GM23248 (cell line): ENCODE measurements at regions not wholly inside any gene's neighbourhood (a gene's known extent, or its start where the extent isn't known, plus 50 kb on each side); places are given as distances from the start of the nearest gene placed in this dataset.
"Not testable (repeated sequence)": the region's sequence is repeated elsewhere in the genome, so short reads cannot be mapped to it uniquely, and the experiment has no call there.

ENCODE experiments used
- DNase-seq: peaks from one replicate; pipeline ENCODE4 v3.0.0-alpha.2; 2015
- H2AFZ ChIP-seq: fragments of 200-600 bp; sonication (generic); 2 replicates; pipeline ENCODE4 v1.6.1; 2016; ENCODE audit warnings: antibody characterized with exemption
- H3F3A ChIP-seq: fragments of 200-600 bp; sonication (generic); 2 replicates; pipeline ENCODE4 v1.6.1; 2016; ENCODE audit warnings: mild to moderate bottlenecking, antibody characterized with exemption, mixed run types; ENCODE audit not compliant: insufficient read depth
- H3K27ac ChIP-seq: fragments of 200-600 bp; sonication (generic); 2 replicates; pipeline ENCODE4 v1.5.1; 2016; ENCODE audit warnings: mild to moderate bottlenecking
- H3K27me3 ChIP-seq: fragments of 200-600 bp; sonication (generic); replicated peaks from 2 replicates; pipeline ENCODE4 v1.6.1; 2016; ENCODE audit warnings: mild to moderate bottlenecking; ENCODE audit not compliant: insufficient read depth
- H3K36me3 ChIP-seq: fragments of 200-600 bp; sonication (generic); 2 replicates; pipeline ENCODE4 v1.6.1; 2016; ENCODE audit warnings: low read depth, mild to moderate bottlenecking
- H3K4me1 ChIP-seq: fragments of 200-600 bp; sonication (generic); 2 replicates; pipeline ENCODE4 v1.6.1; 2016; ENCODE audit warnings: mild to moderate bottlenecking; ENCODE audit not compliant: insufficient read depth
- H3K4me2 ChIP-seq: fragments of 200-600 bp; sonication (generic); one replicate; pipeline ENCODE4 v1.6.1; 2016; ENCODE audit warnings: mild to moderate bottlenecking; ENCODE audit not compliant: unreplicated experiment
- H3K4me3 ChIP-seq: fragments of 200-600 bp; sonication (generic); 2 replicates; pipeline ENCODE4 v1.5.1; 2016; ENCODE audit warnings: mild to moderate bottlenecking
- H3K79me2 ChIP-seq: fragments of 200-600 bp; sonication (generic); 2 replicates; pipeline ENCODE4 v1.6.1; 2016; ENCODE audit warnings: mild to moderate bottlenecking; ENCODE audit not compliant: insufficient read depth
- H3K9ac ChIP-seq: fragments of 200-600 bp; sonication (generic); 2 replicates; pipeline ENCODE4 v1.6.1; 2016; ENCODE audit warnings: mild to moderate bottlenecking
- H3K9me2 ChIP-seq: fragments of 200-600 bp; sonication (generic); 2 replicates; pipeline ENCODE4 v1.6.1; 2016; ENCODE audit warnings: mixed run types, mild to moderate bottlenecking, moderate library complexity; ENCODE audit not compliant: insufficient read depth
- H3K9me3 ChIP-seq: fragments of 200-600 bp; sonication (generic); one replicate; pipeline ENCODE4 v1.6.1; 2017; ENCODE audit warnings: low read depth
- H4K20me1 ChIP-seq: fragments of 200-600 bp; sonication (generic); 2 replicates; pipeline ENCODE4 v1.6.0; 2016; ENCODE audit not compliant: insufficient read depth
- EZH2 ChIP-seq: fragments of 200-600 bp; sonication (generic); IDR thresholded peaks from 2 replicates; pipeline ENCODE4 v1.6.1; 2018; ENCODE audit warnings: antibody characterized with exemption, mild to moderate bottlenecking; ENCODE audit not compliant: insufficient read depth, poor library complexity, severe bottlenecking
- EZH2phosphoT487 ChIP-seq: fragments of 200-600 bp; sonication (generic); IDR thresholded peaks from 2 replicates; pipeline ENCODE4 v1.6.1; 2018; ENCODE audit warnings: antibody characterized with exemption, moderate library complexity, mild to moderate bottlenecking, low read depth; ENCODE audit not compliant: insufficient read depth
- WGBS, 2 experiments: methylation state at CpG; one replicate each; pipeline ENCODE4 v1.1.6; 2015 to 2017; ENCODE audit warnings: low lambda C conversion rate in 2 of 2, low coverage in 1 of 2; ENCODE audit errors: missing lambda C conversion rate in 2 of 2; 5-methylcytosine and 5-hydroxymethylcytosine counted together
- in situ Hi-C: fragments of 300-500 bp; cut with MboI; formaldehyde crosslinking; loops from 2 replicates; pipeline ENCODE4 v1.15.0; 2020

- WGBS, 2 experiments: 71 to 74% methylated on average over 7 of the region's 7 CpGs
- Histone ChIP-seq H3K9ac (no peak overlapping the region), H3K27me3 (no peaks in the 10 kb centered on the region), H3K4me3 (no peak overlapping the region), H3K9me3 (no peaks in the 10 kb centered on the region), H3K4me1 (no peaks in the 10 kb centered on the region), H3K4me2 (no peak overlapping the region), H3K36me3 (no peaks in the 10 kb centered on the region), H3K79me2 (no peaks in the 10 kb centered on the region), H4K20me1 (no peaks in the 10 kb centered on the region), H3F3A (no peaks in the 10 kb centered on the region), H3K9me2 (no peaks in the 10 kb centered on the region), H3K27ac (no peak overlapping the region), H2AFZ (no peak overlapping the region)
- in situ Hi-C loops: no loop called here
- no peak for DNase-seq
- no peak for TF ChIP-seq EZH2phosphoT487
- TF ChIP-seq EZH2: no peak
These were observed 918.8 kb downstream of the SLITRK1 start for GRCh38 chr13:82963226-82964099.

DNA sequence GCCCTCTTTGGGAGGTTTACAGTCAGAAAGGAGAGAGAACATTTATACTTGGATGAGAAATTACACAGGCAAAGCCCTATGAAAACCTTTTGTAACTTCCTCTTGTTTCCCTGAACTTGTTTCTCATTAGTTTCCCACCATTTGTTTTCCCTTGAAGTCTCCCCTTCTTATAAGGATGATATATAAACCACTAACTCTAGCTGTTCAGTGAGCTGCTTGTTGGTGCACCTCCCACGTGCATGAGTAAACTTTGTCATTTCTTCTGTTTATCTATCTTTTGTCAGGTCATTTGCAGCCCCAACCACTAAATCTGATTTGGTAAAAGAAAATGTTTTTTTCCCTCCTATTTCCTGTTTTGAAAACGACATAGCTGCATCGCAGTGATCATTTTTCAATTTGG is 919.9 kb downstream of the SLITRK1 start:
- Histone ChIP-seq H3K9me2 (no peaks in the 10 kb centered on the region), H3K27ac (no peak overlapping the region), H3K4me3 (no peak overlapping the region), H3K36me3 (no peaks in the 10 kb centered on the region), H3K4me1 (no peaks in the 10 kb centered on the region), H3F3A (no peaks in the 10 kb centered on the region), H3K9ac (no peak overlapping the region), H3K79me2 (no peaks in the 10 kb centered on the region), H3K4me2 (no peak overlapping the region), H2AFZ (peak overlapping the region; percentile 16; the same call in 1 of the 2 replicates), H3K27me3 (no peaks in the 10 kb centered on the region), H4K20me1 (no peaks in the 10 kb centered on the region), H3K9me3 (no peaks in the 10 kb centered on the region)
- 61 to 63% methylated on average over 3 of the region's 3 CpGs for WGBS, 2 experiments
- DNase-seq: no peak
- TF ChIP-seq EZH2 (no peak), EZH2phosphoT487 (no peak)
- in situ Hi-C loops: no loop called here

GRCh38 chr13:82961757-82962156 is 920.5 kb downstream of the SLITRK1 start:
- no peak overlapping the region for H3K9ac ChIP-seq
- no peak overlapping the region for H3K4me2 ChIP-seq
- H3F3A ChIP-seq: no peaks in the 10 kb centered on the region
- no peaks in the 10 kb centered on the region for H3K9me3 ChIP-seq
- no peaks in the 10 kb centered on the region for H3K4me1 ChIP-seq
- no peak overlapping the region for H3K4me3 ChIP-seq
- H3K36me3 ChIP-seq: no peaks in the 10 kb centered on the region
- H3K27ac ChIP-seq: no peak overlapping the region
- DNase-seq: no peak
- in situ Hi-C loops: no loop called here
- no peaks in the 10 kb centered on the region for H3K9me2 ChIP-seq
- 16 to 20% methylated on average over 1 of the region's 1 CpG for WGBS, 2 experiments
- no peaks in the 10 kb centered on the region for H3K79me2 ChIP-seq
- TF ChIP-seq EZH2phosphoT487: no peak
- no peak for TF ChIP-seq EZH2
- H4K20me1 ChIP-seq: no peaks in the 10 kb centered on the region
- peak overlapping the region; percentile 16; the same call in 1 of the 2 replicates for H2AFZ ChIP-seq
- H3K27me3 ChIP-seq: no peaks in the 10 kb centered on the region

DNA sequence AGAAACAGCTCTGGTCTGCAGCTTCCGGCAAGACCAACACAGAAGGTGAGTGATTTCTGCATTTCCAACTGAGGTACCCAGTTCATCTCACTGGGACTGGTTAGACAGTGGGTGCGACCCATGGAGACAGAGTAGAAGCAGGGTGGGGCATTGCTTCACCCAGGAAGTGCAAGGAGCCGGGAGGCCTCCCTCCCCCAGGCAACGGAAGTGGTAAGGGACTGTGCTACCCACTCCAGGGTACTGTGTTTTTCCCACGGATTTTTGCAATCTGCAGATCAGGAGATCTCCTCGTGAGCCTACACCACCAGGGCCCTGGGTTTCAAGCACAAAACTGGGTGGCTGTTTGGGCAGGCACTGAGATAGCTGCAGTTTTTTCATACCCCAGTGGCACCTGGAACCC is 929.9 kb downstream of the SLITRK1 start:
- H3K9me2 ChIP-seq, H4K20me1 ChIP-seq, H3K27ac ChIP-seq, H3K79me2 ChIP-seq, DNase-seq, H3K4me3 ChIP-seq, H3K36me3 ChIP-seq, in situ Hi-C loops, H3K4me2 ChIP-seq, H3K27me3 ChIP-seq, H2AFZ ChIP-seq, H3K9ac ChIP-seq, H3K4me1 ChIP-seq, H3K9me3 ChIP-seq, H3F3A ChIP-seq: not testable (repeated sequence)
- 73% methylated on average over 6 of the region's 6 CpGs for WGBS, 2 experiments
